Endothelial cell of umbilical vein (primary cell): ENCODE measurements at regions not wholly inside any gene's neighbourhood (a gene's known extent, or its start where the extent isn't known, plus 50 kb on each side); places are given as distances from the start of the nearest gene placed in this dataset.

Source experiments
- BruUV-seq: library from RNA; stranded (reverse); fragments of 400-500 nt; replicated peaks from 2 replicates; lab custom pipeline; 2021; lab: Mats Ljungman, UMichigan
- CTCF ChIA-PET: fragments of 300-600, 350-600 bp; sonication (Branson Sonifier 250); formaldehyde crosslinking; loops from one replicate; lab custom pipeline; 2021; ENCODE audit warnings: antibody characterized with exemption, inconsistent platforms; lab: Charles Lee
- POLR2A ChIA-PET: fragments of 300-600, 350-600 bp; sonication (Branson Sonifier 250); formaldehyde crosslinking; loops from one replicate; lab custom pipeline; 2021; ENCODE audit warnings: antibody characterized with exemption, inconsistent platforms; lab: Charles Lee
- DNase-seq: peaks from one replicate; pipeline ENCODE4 v3.0.0-alpha.2; 2011; ENCODE audit warnings: low read depth, low spot score
- FAIRE-seq: peaks from 2 replicates; lab custom pipeline; 2011; peaks lifted over from hg19 to GRCh38; lab: Jason Lieb, UNC
- H2AFZ ChIP-seq: 2 replicates; pipeline ENCODE4 v1.6.0; 2012; ENCODE audit warnings: low read depth, low read length, control low read depth, inconsistent platforms
- H3K27ac ChIP-seq: 2 replicates; pipeline ENCODE4 v1.5.1; 2011; ENCODE audit warnings: low read depth, mild to moderate bottlenecking, control low read depth, low read length, moderate library complexity; ENCODE audit not compliant: insufficient read depth
- H3K27me3 ChIP-seq, 2 experiments: 2 replicates each; pipeline versions ENCODE4 v1.6.0 to v1.6.1; 2011; ENCODE audit warnings: low read length in 2 of 2, mixed read lengths in 1 of 2; ENCODE audit not compliant: control insufficient read depth in 2 of 2, insufficient read depth in 2 of 2
- H3K36me3 ChIP-seq, 2 experiments: 2 replicates in 1 of 2; 3 replicates in 1 of 2; pipeline ENCODE4 v1.5.1; 2011; ENCODE audit warnings: low read length in 2 of 2, mild to moderate bottlenecking in 1 of 2, moderate library complexity in 1 of 2; ENCODE audit not compliant: control insufficient read depth in 2 of 2, insufficient read depth in 2 of 2; ENCODE audit errors: extremely low read depth in 1 of 2
- H3K4me1 ChIP-seq: 3 replicates; pipeline ENCODE4 v1.5.1; 2011; ENCODE audit warnings: mild to moderate bottlenecking, low read length; ENCODE audit not compliant: control insufficient read depth, insufficient read depth; ENCODE audit errors: extremely low read depth
- H3K4me2 ChIP-seq: 2 replicates; pipeline ENCODE4 v1.6.1; 2011; ENCODE audit warnings: low read length, control low read depth, mixed read lengths; ENCODE audit not compliant: insufficient read depth
- H3K4me3 ChIP-seq, 3 experiments: fragments of 200-600 bp in 1 of 3; sonication (generic), shearing (Covaris generic) in 1 of 3; replicated peaks in 1 of 3; 2 replicates each; pipeline ENCODE4 v1.5.1; 2011 to 2016; ENCODE audit warnings: control low read depth in 3 of 3, low read length in 3 of 3, mild to moderate bottlenecking in 2 of 3, inconsistent platforms in 1 of 3, low read depth in 1 of 3, moderate library complexity in 1 of 3; ENCODE audit not compliant: insufficient read depth in 1 of 3
- H3K79me2 ChIP-seq: 2 replicates; pipeline ENCODE4 v1.6.0; 2012; ENCODE audit warnings: low read length, inconsistent platforms; ENCODE audit not compliant: control insufficient read depth, insufficient read depth
- H3K9ac ChIP-seq: replicated peaks from 2 replicates; pipeline ENCODE3; 2011; ENCODE audit warnings: low read length, control low read depth; ENCODE audit not compliant: insufficient read depth; ENCODE audit errors: extremely low read depth
- H3K9me1 ChIP-seq: replicated peaks from 3 replicates; pipeline ENCODE4 v1.6.0; 2011; ENCODE audit warnings: mild to moderate bottlenecking, low read length; ENCODE audit not compliant: control insufficient read depth, insufficient read depth; ENCODE audit errors: extremely low read depth
- H3K9me3 ChIP-seq: replicated peaks from 2 replicates; pipeline ENCODE4 v1.5.1; 2012; ENCODE audit warnings: low read length, inconsistent platforms; ENCODE audit not compliant: control insufficient read depth, insufficient read depth
- H4K20me1 ChIP-seq: replicated peaks from 2 replicates; pipeline ENCODE3; 2011; ENCODE audit warnings: mild to moderate bottlenecking, low read length; ENCODE audit not compliant: control insufficient read depth, insufficient read depth; ENCODE audit errors: extremely low read depth
- GATA2 ChIP-seq: IDR thresholded peaks from 2 replicates; pipeline ENCODE4 v1.7.0; 2011; ENCODE audit warnings: low read depth, mild to moderate bottlenecking, moderate library complexity, mixed read lengths, low read length; ENCODE audit not compliant: insufficient read length, insufficient read depth
- JUN ChIP-seq: IDR thresholded peaks from 2 replicates; pipeline ENCODE4 v1.6.1; 2011; ENCODE audit warnings: borderline replicate concordance, low read depth; ENCODE audit not compliant: insufficient read length, insufficient read depth
- POLR2AphosphoS5 ChIP-seq: IDR thresholded peaks from 2 replicates; pipeline ENCODE4 v1.6.1; 2012; ENCODE audit warnings: low read depth, mild to moderate bottlenecking, control low read depth, low read length, moderate library complexity; ENCODE audit not compliant: insufficient read depth
- dilution Hi-C: fragments of 300-500 bp; cut with MboI; formaldehyde crosslinking; loops from one replicate; pipeline ENCODE4 v1.15.0; 2019; ENCODE audit warnings: low sequenced_read_pairs; ENCODE audit not compliant: extremely low pct_ligation_motif_present
- intact Hi-C: fragments of 100-400 bp; cut with micrococcal nuclease; formaldehyde crosslinking; loops from one replicate; pipeline ENCODE4 v1.10.0; 2022
- TF ChIP-seq, protein P1 (sequence below): IDR thresholded peaks from 2 replicates; pipeline ENCODE4 v1.6.1; 2011; ENCODE audit not compliant: insufficient read depth, insufficient read length
- TF ChIP-seq, protein P2 (sequence below), 2 donors: IDR thresholded peaks; 1 replicate in 1 of 2; 2 replicates in 1 of 2; pipeline ENCODE4 v1.5.1; 2011; ENCODE audit warnings: low read length in 2 of 2, mild to moderate bottlenecking in 2 of 2, moderate library complexity in 2 of 2, control low read depth in 1 of 2, inconsistent platforms in 1 of 2, low read depth in 1 of 2; ENCODE audit not compliant: insufficient read depth in 1 of 2; ENCODE audit errors: extremely low read depth in 1 of 2

DNA sequence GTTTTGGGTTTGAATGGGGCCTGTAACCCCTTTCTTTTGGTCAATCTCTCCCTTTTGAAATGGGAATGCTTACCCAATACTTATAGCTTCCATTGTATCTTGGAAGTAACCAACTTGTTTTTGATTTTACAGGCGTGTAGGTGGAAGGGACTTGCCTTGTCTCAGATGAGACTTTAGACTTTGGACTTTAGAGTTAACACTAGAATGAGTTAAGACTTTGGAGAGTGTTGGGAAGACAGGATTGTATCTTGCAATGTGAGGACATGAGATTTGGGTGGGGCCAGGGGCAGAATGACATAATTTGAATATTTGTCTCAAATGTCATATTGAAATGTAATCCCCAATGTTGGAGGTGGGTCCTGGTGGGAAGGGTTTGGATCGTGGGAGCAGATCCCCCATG lies 1466.9 kb downstream of the LRRC4C start:
- ChIA-PET POLR2A (no interaction called here), CTCF (no interaction called here)
- Histone ChIP-seq H3K4me1 (no peaks in the 10 kb centered on the region), H4K20me1 (no peaks in the 10 kb centered on the region), H3K4me2 (no peak overlapping the region), H3K79me2 (no peaks in the 10 kb centered on the region), H3K27me3 (no peaks in the 10 kb centered on the region), H3K9me3 (no peaks in the 10 kb centered on the region), H2AFZ (no peak overlapping the region), H3K27ac (no peak overlapping the region), H3K9me1 (no peaks in the 10 kb centered on the region), H3K36me3 (no peaks in the 10 kb centered on the region), H3K9ac (no peak overlapping the region), H3K4me3 (no peak overlapping the region)
- dilution Hi-C loops (no loop called here), intact Hi-C loops (no loop called here)
- FAIRE-seq (no peak), DNase-seq (no peak)
- BruUV-seq, result no TSS peak
- TF ChIP-seq, protein P1, sequence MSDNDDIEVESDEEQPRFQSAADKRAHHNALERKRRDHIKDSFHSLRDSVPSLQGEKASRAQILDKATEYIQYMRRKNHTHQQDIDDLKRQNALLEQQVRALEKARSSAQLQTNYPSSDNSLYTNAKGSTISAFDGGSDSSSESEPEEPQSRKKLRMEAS, result no peak
- TF ChIP-seq POLR2AphosphoS5, result no peak
- TF ChIP-seq GATA2, result no peak
- TF ChIP-seq, protein P2, sequence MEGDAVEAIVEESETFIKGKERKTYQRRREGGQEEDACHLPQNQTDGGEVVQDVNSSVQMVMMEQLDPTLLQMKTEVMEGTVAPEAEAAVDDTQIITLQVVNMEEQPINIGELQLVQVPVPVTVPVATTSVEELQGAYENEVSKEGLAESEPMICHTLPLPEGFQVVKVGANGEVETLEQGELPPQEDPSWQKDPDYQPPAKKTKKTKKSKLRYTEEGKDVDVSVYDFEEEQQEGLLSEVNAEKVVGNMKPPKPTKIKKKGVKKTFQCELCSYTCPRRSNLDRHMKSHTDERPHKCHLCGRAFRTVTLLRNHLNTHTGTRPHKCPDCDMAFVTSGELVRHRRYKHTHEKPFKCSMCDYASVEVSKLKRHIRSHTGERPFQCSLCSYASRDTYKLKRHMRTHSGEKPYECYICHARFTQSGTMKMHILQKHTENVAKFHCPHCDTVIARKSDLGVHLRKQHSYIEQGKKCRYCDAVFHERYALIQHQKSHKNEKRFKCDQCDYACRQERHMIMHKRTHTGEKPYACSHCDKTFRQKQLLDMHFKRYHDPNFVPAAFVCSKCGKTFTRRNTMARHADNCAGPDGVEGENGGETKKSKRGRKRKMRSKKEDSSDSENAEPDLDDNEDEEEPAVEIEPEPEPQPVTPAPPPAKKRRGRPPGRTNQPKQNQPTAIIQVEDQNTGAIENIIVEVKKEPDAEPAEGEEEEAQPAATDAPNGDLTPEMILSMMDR (IDR thresholded peaks at IDR 0.05; ENCODE audit: extremely low read depth in 1 of 2, insufficient read depth in 1 of 2, low read depth in 1 of 2, low read length in 2 of 2), result no peak

DNA sequence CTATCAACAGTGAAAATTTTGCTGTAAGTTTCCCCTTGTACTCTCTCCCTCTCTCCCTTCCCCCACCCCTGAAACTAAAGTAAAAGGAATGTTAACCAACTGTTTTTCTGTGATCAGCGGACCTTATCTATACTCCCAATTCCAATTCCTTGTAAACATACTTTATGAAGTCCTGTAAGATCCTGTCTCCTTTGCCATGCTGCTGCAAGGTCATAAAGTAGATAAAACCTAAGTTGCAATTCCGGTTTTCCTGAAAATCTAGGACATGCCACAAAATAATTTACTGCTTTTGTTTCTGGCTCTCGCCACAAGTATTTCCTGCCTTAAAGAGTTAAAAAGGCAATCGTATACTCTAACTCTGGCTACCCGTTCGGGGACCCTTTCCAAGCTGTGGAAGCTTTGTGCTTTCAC lies 1469.0 kb downstream of the LRRC4C start:
- no peaks in the 10 kb centered on the region for H4K20me1 ChIP-seq
- no peak overlapping the region for H3K9ac ChIP-seq
- no peaks in the 10 kb centered on the region for H3K27me3 ChIP-seq
- H3K9me3 ChIP-seq, result no peaks in the 10 kb centered on the region
- ChIA-PET POLR2A (no interaction called here), CTCF (no interaction called here)
- no peak overlapping the region for H3K4me3 ChIP-seq
- H2AFZ ChIP-seq, result no peak overlapping the region
- no TSS peak for BruUV-seq
- FAIRE-seq, result no peak
- intact Hi-C loops, result no loop called here
- H3K9me1 ChIP-seq, result no peaks in the 10 kb centered on the region
- DNase-seq, result no peak
- no peaks in the 10 kb centered on the region for H3K79me2 ChIP-seq
- TF ChIP-seq JUN, result no peak
- TF ChIP-seq, protein P1, result no peak
- TF ChIP-seq POLR2AphosphoS5, result no peak
- no peaks in the 10 kb centered on the region for H3K36me3 ChIP-seq
- no peaks in the 10 kb centered on the region for H3K4me1 ChIP-seq
- dilution Hi-C loops, result no loop called here
- no peak overlapping the region for H3K27ac ChIP-seq
- H3K4me2 ChIP-seq, result no peak overlapping the region
